Superior temporal gyrus (tissue), 1 donor: ENCODE measurements at regions not wholly inside any gene's neighbourhood (a gene's known extent, or its start where the extent isn't known, plus 50 kb on each side); places are given as distances from the start of the nearest gene placed in this dataset.
"Not testable (repeated sequence)": the region's sequence is repeated elsewhere in the genome, so short reads cannot be mapped to it uniquely, and the experiment has no call there.

Experiments
- DNase-seq: peaks from one replicate; pipeline ENCODE4 v3.0.0-alpha.2; 2016; ENCODE audit errors: extremely low spot score

- DNase-seq = no peak
These were observed 531.2 kb downstream of the KCNA4 start for GRCh38 chr11:29485641-29486040.

GRCh38 chr11:29484548-29484947 is 532.3 kb downstream of the KCNA4 start:
- no peak for DNase-seq

DNA sequence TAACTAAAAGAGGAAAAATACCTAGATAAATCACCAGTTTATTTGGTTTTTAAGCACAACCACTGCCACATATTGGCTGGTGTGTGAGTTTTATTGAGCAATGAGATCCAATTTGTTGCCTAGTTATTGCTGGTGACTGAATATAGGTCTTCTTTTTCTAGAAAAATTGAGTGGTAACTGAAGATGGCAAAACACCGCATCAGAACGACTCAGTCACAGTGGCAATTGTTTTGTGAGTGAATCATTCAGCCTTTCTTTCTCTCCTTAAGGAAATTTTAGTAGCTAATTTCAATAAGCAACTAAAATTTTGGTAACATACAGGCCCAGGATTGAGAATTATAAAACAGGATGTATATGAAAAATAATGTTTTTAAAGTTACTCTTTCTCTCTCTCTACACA is 533.0 kb downstream of the KCNA4 start:
- no peak for DNase-seq

GRCh38 chr11:29482510-29482909 is 534.3 kb downstream of the KCNA4 start:
- no peak for DNase-seq

DNA sequence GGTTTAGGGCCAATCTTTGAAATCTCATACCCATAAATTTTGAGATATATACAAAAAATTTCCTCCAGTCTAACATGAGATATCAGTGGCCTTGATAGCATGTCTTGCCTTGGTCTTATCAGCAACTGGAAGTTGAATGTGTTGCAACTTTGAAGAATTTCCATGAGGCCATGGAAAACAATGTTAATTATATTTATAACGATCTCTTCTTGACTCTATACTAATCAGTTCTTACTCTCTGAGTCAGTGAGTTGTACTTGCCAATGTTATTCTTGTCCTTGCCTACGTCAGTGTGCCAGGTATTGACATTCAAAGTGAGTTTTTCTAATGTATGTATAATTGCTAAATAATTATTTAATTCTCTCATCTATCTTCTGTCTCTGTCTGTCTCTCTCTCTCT is 535.1 kb downstream of the KCNA4 start:
- DNase-seq = no peak

DNA sequence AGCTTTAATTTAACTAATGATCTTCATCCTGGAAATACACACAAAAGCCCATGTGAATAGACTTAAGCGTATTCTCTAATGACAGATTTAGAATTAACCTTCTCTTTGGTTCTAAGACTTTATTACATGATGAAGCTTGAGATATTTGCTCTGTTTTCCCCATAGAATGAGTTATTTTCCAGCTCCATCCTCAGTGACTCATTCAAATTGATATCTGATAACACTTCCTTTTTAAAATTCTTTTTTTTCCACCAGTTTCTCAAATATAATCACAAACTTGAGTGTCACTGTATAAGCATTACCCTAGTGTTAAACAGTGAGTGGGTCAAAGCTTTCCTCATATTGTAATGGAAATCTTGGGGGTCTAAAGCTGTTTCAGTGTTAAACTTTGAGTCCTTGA is 535.8 kb downstream of the KCNA4 start:
- DNase-seq = no peak

DNA sequence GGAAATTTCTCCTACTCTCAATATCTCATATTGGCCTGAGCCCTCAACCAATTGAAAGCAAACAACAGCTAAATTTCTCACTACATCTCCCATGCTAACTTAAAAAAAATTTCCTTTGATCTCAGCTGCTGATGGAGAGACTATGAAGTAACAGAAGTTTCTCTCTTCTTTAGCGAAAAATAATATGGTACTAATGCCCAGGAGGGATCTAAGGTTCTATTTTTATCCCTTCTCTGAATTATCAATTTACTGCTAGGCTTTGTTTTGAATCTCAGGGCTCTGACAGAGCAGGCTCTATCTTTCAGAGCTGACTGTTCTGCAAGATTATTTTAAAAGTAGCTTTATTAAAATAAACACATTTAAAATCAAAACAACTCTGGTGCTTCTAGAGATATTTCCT is 558.6 kb downstream of the KCNA4 start:
- DNase-seq = no peak

DNA sequence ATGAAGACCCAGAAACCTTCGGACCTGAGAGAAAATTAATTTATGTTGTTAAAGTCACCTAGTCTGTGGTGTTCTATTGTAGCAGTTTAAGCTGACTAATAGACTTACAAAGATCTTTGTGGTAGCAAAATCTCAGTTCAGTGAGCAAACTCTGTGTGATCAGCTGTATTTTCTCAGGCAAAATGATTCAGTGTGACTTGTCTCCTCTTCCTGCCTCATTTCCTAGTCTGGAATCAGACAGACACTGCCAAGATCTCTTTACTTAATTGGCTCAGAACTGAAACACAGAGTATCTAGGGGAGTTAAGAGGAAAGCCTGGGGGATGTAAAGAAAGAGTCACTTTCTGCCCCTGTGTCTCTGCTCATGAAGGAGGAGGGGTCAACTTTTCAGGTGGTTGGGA is 564.7 kb downstream of the KCNA4 start:
- peak; percentile 26 for DNase-seq

- no peak for DNase-seq
These were observed 567.4 kb downstream of the KCNA4 start for GRCh38 chr11:29449281-29450074.

- peak; percentile 69 for DNase-seq
These were observed 568.5 kb downstream of the KCNA4 start for GRCh38 chr11:29448246-29448877.

DNA sequence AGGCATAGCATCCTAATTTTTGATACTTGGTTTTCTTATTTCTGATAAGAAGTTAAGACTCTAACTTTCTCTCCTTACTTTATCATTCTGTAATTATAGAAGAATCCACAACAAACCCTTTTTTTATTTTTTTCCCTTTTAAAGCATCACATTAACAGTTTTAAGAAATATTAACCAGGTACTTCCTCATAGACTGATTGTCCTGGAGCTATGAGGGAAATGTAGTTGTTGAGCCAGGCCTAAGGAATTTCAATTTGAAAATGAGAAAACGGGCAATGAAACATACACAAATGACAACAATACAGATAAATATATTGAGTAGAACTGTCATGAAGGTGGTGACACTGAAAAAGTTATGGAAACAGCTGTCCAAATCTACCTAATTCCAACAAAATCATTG is 569.0 kb downstream of the KCNA4 start:
- DNase-seq = no peak

- DNase-seq = no peak
These were observed 570.7 kb downstream of the KCNA4 start for GRCh38 chr11:29446132-29446531.

DNA sequence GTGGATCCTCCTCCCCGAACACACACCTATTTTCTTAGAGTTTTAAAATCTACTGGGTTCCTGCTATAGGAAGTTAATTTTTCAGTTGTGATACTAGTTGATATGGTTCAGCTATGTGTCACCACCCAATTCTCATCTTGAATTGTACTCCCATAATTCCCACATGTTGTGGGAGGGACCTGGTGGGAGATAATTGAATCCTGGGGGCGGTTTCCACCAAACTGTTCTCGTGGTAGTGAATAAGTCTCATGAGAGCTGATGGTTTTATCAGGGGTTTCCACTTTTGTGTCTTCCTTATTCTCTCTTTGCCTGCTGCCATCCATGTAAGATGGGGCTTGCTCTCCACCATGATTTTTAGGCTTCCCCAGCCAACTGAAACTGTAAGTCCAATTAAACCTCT is 571.6 kb downstream of the KCNA4 start:
- not testable (repeated sequence) for DNase-seq

- DNase-seq = no peak
These were observed 578.0 kb downstream of the KCNA4 start for GRCh38 chr11:29438815-29439214.

- DNase-seq = no peak
These were observed 581.4 kb downstream of the KCNA4 start for GRCh38 chr11:29435421-29435820.

GRCh38 chr11:29432719-29433325 is 584.0 kb downstream of the KCNA4 start:
- peak; percentile 81 for DNase-seq

DNA sequence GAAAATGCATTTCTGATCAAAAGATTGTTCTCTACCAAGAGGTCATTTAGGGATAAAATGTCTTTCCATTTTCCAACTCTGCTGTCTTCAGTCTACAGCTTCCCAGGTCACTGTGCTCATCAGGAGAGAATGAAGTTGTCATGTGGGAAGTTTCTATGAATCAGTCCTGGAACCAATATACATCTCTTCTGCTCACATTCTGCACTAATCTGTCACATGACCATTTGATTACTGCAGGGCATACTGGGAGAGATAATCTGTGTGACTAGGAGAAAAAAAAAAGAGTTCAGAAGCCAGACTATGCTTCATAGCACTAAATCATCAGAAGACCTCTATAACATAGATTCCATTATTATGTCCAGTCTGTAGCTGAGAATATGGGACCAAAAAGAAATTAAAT is 611.5 kb downstream of the KCNA4 start:
- DNase-seq = no peak

GRCh38 chr11:29395555-29396072 is 621.2 kb downstream of the KCNA4 start:
- DNase-seq = no peak

DNA sequence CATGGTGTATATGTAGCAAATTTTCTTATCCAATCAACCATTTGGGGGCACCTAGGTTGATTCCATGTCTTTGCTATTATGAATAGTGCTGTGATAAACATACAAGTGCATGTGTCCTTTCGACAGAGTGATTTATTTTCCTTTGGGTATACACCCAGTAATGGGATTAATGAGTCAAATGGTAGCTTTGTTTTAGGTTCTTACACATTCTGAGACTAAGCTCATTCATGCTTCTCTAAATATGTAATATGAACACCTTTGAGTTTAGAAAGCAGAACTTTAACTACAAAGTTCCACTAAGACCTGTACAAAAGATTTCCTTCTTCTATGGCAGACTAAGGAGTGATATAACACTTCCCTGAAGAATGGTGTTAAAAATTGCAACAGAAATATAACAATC is 627.0 kb downstream of the KCNA4 start:
- no peak for DNase-seq

DNA sequence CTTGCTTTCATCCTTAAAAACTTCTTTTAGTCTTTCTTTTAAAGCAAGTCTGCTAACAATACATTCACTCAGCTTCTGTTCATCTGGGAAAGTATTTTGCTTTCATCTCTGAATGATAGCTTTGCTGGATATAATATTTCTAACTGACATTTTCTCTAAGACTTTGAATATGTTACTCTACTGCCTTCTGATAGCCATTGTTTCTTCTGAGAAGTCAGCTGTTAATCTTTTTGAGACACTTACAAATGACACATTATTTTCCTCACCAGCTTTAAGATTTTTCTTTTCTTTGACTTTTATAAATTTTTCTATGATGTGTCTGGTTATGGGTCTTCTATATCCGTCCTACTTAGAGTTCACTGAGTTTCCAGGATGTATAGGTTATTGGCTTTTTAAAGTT is 643.1 kb downstream of the KCNA4 start:
- DNase-seq = no peak

DNA sequence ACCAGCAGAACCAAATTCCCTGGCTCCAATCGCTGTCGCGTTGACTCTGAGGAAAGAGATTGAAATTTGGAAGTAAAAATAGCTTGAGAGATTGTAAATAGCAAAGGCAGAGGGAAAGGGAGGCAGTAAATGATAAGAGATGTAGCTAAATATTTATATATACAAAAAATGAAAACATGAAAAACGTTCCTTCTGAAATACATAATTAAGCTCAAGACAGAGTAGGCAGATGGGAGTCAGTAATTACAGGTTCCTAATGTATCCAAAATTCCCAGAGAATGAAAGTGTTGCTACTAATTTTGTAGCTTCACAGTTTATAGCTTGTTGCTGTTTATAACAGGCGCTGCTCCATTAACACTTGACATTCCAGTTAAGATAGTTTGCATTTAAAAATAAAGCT is 648.7 kb downstream of the KCNA4 start:
- DNase-seq = no peak

- DNase-seq = no peak
These were observed 652.8 kb downstream of the KCNA4 start for GRCh38 chr11:29364006-29364405.

DNA sequence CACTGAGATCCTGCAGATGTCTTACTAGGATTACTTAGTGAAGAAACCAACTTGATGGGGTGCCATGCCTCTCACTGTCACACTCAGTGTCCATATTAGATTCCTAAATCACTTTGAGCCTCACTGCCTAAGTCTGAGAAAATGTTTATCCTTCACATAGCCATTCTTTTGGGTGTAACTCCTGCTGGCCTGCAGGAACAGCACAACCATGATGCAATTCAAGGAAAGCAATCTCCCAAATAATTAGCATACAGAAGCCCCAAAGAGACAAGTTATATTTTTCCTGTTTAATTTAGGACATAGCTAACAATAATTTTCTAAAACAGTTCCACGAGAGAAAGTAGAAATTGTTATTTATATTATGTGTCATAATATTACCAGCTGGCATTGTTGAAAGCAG is 655.5 kb downstream of the KCNA4 start:
- DNase-seq = no peak
